ENCODE measurements at regions not wholly inside any gene's neighbourhood (a gene's known extent, or its start where the extent isn't known, plus 50 kb on each side); places are given as distances from the start of the nearest gene placed in this dataset.
A peak's percentile ranks its signal among the peaks of the same experiment; 100 is the strongest.

DNA sequence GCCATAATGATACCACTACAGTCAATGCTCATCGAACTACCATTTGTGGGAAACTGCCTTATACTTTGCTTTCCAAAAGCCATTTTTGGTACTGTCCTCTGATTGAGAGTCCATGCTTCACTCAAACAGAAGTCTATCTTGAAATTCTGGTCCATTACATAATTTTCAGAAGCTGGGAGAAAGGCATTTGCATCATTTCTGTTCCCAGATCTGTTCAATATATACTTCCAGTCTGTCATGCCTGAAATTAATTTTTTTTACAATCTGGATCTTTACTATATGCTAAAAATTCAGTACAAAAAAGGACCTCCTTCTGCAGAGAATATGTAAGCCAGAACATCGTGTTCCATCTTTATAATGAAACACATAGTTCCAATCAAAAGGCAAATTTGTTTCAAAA is 528.9 kb upstream of the MEF2C start:
- no peaks in the 10 kb centered on the region for H3K79me2 ChIP-seq (ENCODE audit: insufficient read depth)
- H3K9ac ChIP-seq = no peak overlapping the region
- no peaks in the 10 kb centered on the region for H3K9me2 ChIP-seq (ENCODE audit: insufficient read depth)
- no peak overlapping the region for H2AFZ ChIP-seq
- H4K20me1 ChIP-seq (ENCODE audit: insufficient read depth) = no peaks in the 10 kb centered on the region
- H3K36me3 ChIP-seq (ENCODE audit: low read depth) = no peaks in the 10 kb centered on the region
- H3K4me1 ChIP-seq (ENCODE audit: insufficient read depth) = no peaks in the 10 kb centered on the region
- 55 to 56% methylated on average over 2 of the region's 2 CpGs for WGBS, 2 experiments (ENCODE audit: low coverage in 1 of 2, low lambda C conversion rate in 2 of 2, missing lambda C conversion rate in 2 of 2)
- H3K27me3 ChIP-seq (replicated peaks; ENCODE audit: insufficient read depth) = no peaks in the 10 kb centered on the region
- no peak overlapping the region for H3K4me3 ChIP-seq
- no peak for DNase-seq
- H3K27ac ChIP-seq = no peak overlapping the region
- H3F3A ChIP-seq (ENCODE audit: insufficient read depth) = no peaks in the 10 kb centered on the region
- no peaks in the 10 kb centered on the region for H3K9me3 ChIP-seq (ENCODE audit: low read depth)
- no peak for TF ChIP-seq EZH2 (IDR thresholded peaks at IDR 0.05; ENCODE audit: insufficient read depth, poor library complexity, severe bottlenecking)
- no peak for TF ChIP-seq EZH2phosphoT487 (IDR thresholded peaks at IDR 0.05; ENCODE audit: insufficient read depth, low read depth)
- H3K4me2 ChIP-seq (ENCODE audit: unreplicated experiment) = no peak overlapping the region
- in situ Hi-C loops (cut with MboI) = no loop called here

DNA sequence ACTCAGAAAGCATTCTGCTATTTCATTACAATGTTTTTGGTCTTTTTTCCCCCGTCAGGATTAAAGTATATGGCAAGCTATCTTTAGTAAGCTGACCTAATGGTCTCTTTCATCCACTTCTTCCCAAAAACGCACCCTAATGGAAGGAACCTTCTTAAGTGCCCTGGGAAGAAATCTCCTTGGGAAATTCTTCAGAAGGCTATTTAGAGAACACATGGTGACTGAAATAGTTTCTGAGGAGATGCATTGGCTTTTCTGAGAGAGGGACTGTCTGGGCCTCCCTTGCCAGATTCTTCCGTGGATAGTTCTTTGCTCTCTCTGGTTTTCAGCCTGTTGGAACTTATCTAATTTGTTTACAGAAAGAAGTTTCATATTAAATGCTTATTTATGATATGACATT is 524.1 kb upstream of the MEF2C start:
- Histone ChIP-seq H3K79me2 (ENCODE audit: insufficient read depth) (no peaks in the 10 kb centered on the region), H3K27ac (no peak overlapping the region), H4K20me1 (ENCODE audit: insufficient read depth) (no peaks in the 10 kb centered on the region), H3K4me1 (ENCODE audit: insufficient read depth) (no peaks in the 10 kb centered on the region), H3K4me2 (ENCODE audit: unreplicated experiment) (no peak overlapping the region), H3K9me2 (ENCODE audit: insufficient read depth) (no peaks in the 10 kb centered on the region), H3F3A (ENCODE audit: insufficient read depth) (no peaks in the 10 kb centered on the region), H3K4me3 (no peak overlapping the region), H3K9me3 (ENCODE audit: low read depth) (no peaks in the 10 kb centered on the region), H3K9ac (no peak overlapping the region), H3K27me3 (replicated peaks; ENCODE audit: insufficient read depth) (no peaks in the 10 kb centered on the region), H2AFZ (no peak overlapping the region), H3K36me3 (ENCODE audit: low read depth) (no peaks in the 10 kb centered on the region)
- in situ Hi-C loops (cut with MboI) = no loop called here
- 87 to 90% methylated on average over 3 of the region's 3 CpGs for WGBS, 2 experiments (ENCODE audit: low coverage in 1 of 2, low lambda C conversion rate in 2 of 2, missing lambda C conversion rate in 2 of 2)
- DNase-seq = no peak
- TF ChIP-seq EZH2 (IDR thresholded peaks at IDR 0.05; ENCODE audit: insufficient read depth, poor library complexity, severe bottlenecking) (no peak), EZH2phosphoT487 (IDR thresholded peaks at IDR 0.05; ENCODE audit: insufficient read depth, low read depth) (no peak)

GRCh38 chr5:89401659-89402058 is 518.7 kb upstream of the MEF2C start:
- Histone ChIP-seq H3K4me2 (ENCODE audit: unreplicated experiment) (no peak overlapping the region), H3K36me3 (ENCODE audit: low read depth) (no peaks in the 10 kb centered on the region), H3F3A (ENCODE audit: insufficient read depth) (peaks cover 10% of the 10 kb centered on the region; the same call in 1 of the 2 replicates), H3K27ac (no peak overlapping the region), H3K9ac (no peak overlapping the region), H3K27me3 (replicated peaks; ENCODE audit: insufficient read depth) (no peaks in the 10 kb centered on the region), H3K4me3 (no peak overlapping the region), H3K9me3 (ENCODE audit: low read depth) (no peaks in the 10 kb centered on the region), H3K4me1 (ENCODE audit: insufficient read depth) (peaks cover 20% of the 10 kb centered on the region), H2AFZ (no peak overlapping the region), H4K20me1 (ENCODE audit: insufficient read depth) (no peaks in the 10 kb centered on the region), H3K79me2 (ENCODE audit: insufficient read depth) (no peaks in the 10 kb centered on the region), H3K9me2 (ENCODE audit: insufficient read depth) (no peaks in the 10 kb centered on the region)
- TF ChIP-seq EZH2phosphoT487 (IDR thresholded peaks at IDR 0.05; ENCODE audit: insufficient read depth, low read depth) (no peak), EZH2 (IDR thresholded peaks at IDR 0.05; ENCODE audit: insufficient read depth, poor library complexity, severe bottlenecking) (no peak)
- in situ Hi-C loops (cut with MboI) = no loop called here
- 53 to 63% methylated on average over 1 of the region's 1 CpG for WGBS, 2 experiments (ENCODE audit: low coverage in 1 of 2, low lambda C conversion rate in 2 of 2, missing lambda C conversion rate in 2 of 2)
- no peak for DNase-seq

DNA sequence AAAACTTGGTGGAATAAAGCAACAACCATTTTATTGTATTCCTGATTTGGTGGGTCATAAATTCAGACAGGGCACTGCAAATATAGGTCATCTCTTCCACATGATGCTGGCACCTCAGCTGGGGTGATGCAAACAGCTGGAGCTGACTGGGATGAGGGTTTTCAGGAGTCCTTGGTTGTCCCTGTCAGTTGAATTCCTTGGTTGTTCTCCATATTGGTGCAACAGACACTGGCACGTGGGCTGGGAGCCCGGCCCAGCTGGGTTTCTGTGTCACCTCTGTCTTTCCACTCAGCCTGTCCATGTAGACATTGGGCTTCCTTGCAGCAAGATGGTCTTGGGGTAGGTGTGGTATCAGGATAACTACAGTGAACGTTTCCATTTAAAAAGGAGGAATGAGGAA is 518.0 kb upstream of the MEF2C start:
- Histone ChIP-seq H3K9me2 (ENCODE audit: insufficient read depth) (no peaks in the 10 kb centered on the region), H3K79me2 (ENCODE audit: insufficient read depth) (no peaks in the 10 kb centered on the region), H3K9ac (no peak overlapping the region), H3K4me1 (ENCODE audit: insufficient read depth) (peaks cover 26% of the 10 kb centered on the region), H3K4me3 (no peak overlapping the region), H3K4me2 (ENCODE audit: unreplicated experiment) (no peak overlapping the region), H3K9me3 (ENCODE audit: low read depth) (no peaks in the 10 kb centered on the region), H3F3A (ENCODE audit: insufficient read depth) (peaks cover 14% of the 10 kb centered on the region; the same call in 1 of the 2 replicates), H3K27me3 (replicated peaks; ENCODE audit: insufficient read depth) (no peaks in the 10 kb centered on the region), H4K20me1 (ENCODE audit: insufficient read depth) (no peaks in the 10 kb centered on the region), H2AFZ (no peak overlapping the region), H3K36me3 (ENCODE audit: low read depth) (no peaks in the 10 kb centered on the region), H3K27ac (no peak overlapping the region)
- in situ Hi-C loops (cut with MboI) = no loop called here
- no peak for TF ChIP-seq EZH2 (IDR thresholded peaks at IDR 0.05; ENCODE audit: insufficient read depth, poor library complexity, severe bottlenecking)
- TF ChIP-seq EZH2phosphoT487 (IDR thresholded peaks at IDR 0.05; ENCODE audit: insufficient read depth, low read depth) = no peak
- 68 to 76% methylated on average over 3 of the region's 3 CpGs for WGBS, 2 experiments (ENCODE audit: low coverage in 1 of 2, low lambda C conversion rate in 2 of 2, missing lambda C conversion rate in 2 of 2)
- no peak for DNase-seq

DNA sequence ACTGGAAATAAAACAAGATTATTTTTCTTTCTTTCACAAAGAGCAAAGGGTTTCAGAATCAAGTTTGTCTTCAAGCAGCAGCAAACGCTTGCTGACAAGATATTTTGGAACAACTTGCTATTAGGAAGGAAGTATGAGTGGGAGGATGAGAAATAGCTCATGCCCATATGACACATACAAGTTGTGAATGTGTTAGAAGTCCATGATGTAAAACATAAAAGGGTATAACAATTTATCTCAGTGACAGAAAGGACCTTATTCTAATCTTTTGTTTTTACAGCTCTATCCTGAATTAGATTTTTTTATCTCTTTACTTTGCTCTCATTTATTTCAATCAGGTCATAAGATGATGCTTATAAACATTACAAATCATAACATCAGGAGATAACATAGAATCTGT is 516.6 kb upstream of the MEF2C start:
- Histone ChIP-seq H3K4me3 (no peak overlapping the region), H3K9me2 (ENCODE audit: insufficient read depth) (no peaks in the 10 kb centered on the region), H2AFZ (no peak overlapping the region), H3K9ac (no peak overlapping the region), H3K9me3 (ENCODE audit: low read depth) (no peaks in the 10 kb centered on the region), H3K27ac (no peak overlapping the region), H3K4me2 (ENCODE audit: unreplicated experiment) (no peak overlapping the region), H3K4me1 (ENCODE audit: insufficient read depth) (peaks cover 28% of the 10 kb centered on the region), H3K27me3 (replicated peaks; ENCODE audit: insufficient read depth) (no peaks in the 10 kb centered on the region), H3K79me2 (ENCODE audit: insufficient read depth) (no peaks in the 10 kb centered on the region), H4K20me1 (ENCODE audit: insufficient read depth) (no peaks in the 10 kb centered on the region), H3K36me3 (ENCODE audit: low read depth) (no peaks in the 10 kb centered on the region), H3F3A (ENCODE audit: insufficient read depth) (peaks cover 14% of the 10 kb centered on the region; the same call in 1 of the 2 replicates)
- in situ Hi-C loops (cut with MboI) = no loop called here
- WGBS, 2 experiments (ENCODE audit: low coverage in 1 of 2, low lambda C conversion rate in 2 of 2, missing lambda C conversion rate in 2 of 2) = 4 to 12% methylated on average over 1 of the region's 1 CpG
- no peak for TF ChIP-seq EZH2 (IDR thresholded peaks at IDR 0.05; ENCODE audit: insufficient read depth, poor library complexity, severe bottlenecking)
- no peak for TF ChIP-seq EZH2phosphoT487 (IDR thresholded peaks at IDR 0.05; ENCODE audit: insufficient read depth, low read depth)
- DNase-seq = peak; percentile 77
